GM12865 (cell line): ENCODE measurements at regions not wholly inside any gene's neighbourhood (a gene's known extent, or its start where the extent isn't known, plus 50 kb on each side); places are given as distances from the start of the nearest gene placed in this dataset.

Experiments
- DNase-seq: peaks from one replicate; pipeline ENCODE4 v3.0.0; 2010; ENCODE audit warnings: low read depth
- H3K4me3 ChIP-seq: 2 replicates; pipeline ENCODE4 v1.5.1; 2011; ENCODE audit warnings: mild to moderate bottlenecking, low read depth, low read length, control low read depth
- CTCF ChIP-seq: IDR thresholded peaks from 2 replicates; pipeline ENCODE4 v1.5.1; 2011; ENCODE audit warnings: low read length, control low read depth, low read depth, inconsistent platforms; ENCODE audit not compliant: insufficient read depth; ENCODE audit errors: missing control alignments

- no peak overlapping the region for H3K4me3 ChIP-seq
- DNase-seq, result no peak
- TF ChIP-seq CTCF, result no peak
Measured at GRCh38 chr3:170739410-170739809, 130.6 kb downstream of the RPL22L1 start.

DNA sequence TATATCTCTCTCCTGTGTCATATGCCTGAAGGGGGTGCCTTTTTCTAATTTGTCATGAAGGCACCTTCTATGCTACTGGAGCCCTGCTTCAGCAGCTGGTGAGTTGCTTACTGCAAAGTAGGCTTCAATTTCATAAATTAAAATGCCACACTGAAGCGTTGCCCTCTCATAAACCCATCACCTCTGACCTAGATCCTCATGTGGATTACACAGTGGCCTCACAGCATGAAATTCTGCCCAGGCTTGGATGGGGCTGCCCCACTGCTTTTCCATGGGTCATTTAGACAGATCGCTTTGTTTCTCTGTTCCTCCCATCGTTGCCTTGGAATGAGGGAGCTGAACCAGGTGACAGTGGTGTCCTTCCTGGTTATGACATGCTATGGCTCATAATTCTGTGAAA, 131.2 kb downstream of the RPL22L1 start:
- no peak overlapping the region for H3K4me3 ChIP-seq
- no peak for DNase-seq
- no peak for TF ChIP-seq CTCF

- no peak overlapping the region for H3K4me3 ChIP-seq
- no peak for DNase-seq
- no peak for TF ChIP-seq CTCF
Measured at GRCh38 chr3:170737498-170738162, 132.4 kb downstream of the RPL22L1 start.

DNA sequence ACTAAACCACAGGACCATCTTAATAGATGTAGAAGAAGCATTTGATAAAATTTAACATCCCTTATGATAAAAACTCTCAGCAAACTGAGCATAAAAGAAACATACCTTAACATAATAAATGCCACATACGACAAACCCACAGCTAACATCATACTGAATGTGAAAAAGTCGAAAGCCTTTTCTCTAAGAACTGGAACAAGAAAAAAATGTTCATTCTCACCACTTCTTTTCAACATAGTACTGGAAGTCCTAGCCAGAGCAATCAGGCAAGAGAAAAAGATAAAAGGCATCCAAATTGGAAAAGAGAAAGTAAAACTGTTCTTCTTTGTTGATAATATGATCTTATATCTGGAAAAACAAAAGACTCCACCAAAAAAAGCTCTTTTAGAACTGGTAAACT, 134.2 kb downstream of the RPL22L1 start:
- H3K4me3 ChIP-seq, result no peak overlapping the region
- no peak for DNase-seq
- TF ChIP-seq CTCF, result no peak

GRCh38 chr3:170734735-170735065, 135.3 kb downstream of the RPL22L1 start:
- no peak for TF ChIP-seq CTCF
- H3K4me3 ChIP-seq, result no peak overlapping the region

DNA sequence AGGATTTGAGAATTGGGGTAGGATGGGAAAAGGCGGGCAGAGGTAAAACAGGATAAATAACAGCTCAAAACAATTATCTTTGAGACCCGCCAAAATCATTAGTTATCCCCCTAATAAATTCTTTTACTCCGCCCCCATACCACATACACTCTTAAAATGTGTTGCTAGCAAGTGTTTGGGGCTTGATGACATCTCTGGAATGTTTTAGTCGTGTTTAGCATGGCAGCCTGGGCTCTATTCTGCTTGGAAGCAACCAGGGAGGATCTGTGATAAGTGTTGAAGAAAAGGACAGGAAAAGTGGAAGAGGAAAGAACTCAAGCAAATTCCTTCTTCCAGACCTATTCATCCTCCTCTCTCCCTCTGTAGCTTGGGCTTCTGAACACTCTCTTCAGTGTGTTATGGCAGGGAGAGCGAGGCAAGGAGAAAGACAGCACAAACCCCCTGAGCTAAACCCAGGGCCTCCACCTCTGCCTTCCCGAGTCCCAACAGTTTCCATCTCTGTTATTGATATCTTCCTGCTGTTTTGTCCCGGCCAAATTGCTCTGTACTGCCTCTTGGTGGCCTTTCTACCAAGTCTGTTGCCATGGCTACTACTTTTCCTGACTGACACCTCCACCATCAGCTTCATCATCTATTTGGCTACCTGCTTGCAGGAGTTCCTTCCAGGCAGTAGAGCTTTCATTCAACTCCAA, 135.8 kb downstream of the RPL22L1 start:
- no peak overlapping the region for H3K4me3 ChIP-seq
- no peak for DNase-seq
- TF ChIP-seq CTCF, result no peak

More at GRCh38 chr3:170734735-170735065, 135.3 kb downstream of the RPL22L1 start:
- no peak for DNase-seq

DNA sequence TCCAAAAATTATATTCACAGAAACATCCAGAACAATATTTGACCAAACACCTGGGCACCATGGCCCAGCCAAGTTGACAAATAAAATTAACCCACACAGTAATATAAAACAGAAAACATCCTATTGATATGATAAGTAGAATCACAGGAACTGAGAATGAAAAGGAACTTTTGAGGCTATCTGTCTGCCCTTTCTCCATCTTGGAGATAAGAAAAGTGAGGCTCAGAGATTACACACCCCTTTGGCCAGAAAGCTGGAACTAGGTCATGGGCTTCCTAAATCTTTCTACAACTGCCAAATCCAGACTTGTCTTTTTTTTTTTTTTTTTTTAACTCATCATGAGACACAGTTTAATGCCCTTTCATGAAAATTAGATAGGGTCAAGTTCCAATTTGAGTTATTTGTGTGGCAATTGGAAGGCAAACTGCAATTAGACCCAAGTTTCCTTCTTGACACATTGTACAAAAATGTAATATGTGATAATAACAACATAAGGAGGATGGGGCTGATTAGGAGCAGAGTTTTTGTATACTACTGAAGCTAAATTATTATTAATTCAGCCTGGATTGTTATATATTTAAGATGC, 137.2 kb downstream of the RPL22L1 start:
- H3K4me3 ChIP-seq, result no peak overlapping the region
- no peak for TF ChIP-seq CTCF
- DNase-seq, result no peak
